Trophoblast cell (in vitro differentiated cells and primary cell): ENCODE measurements at regions not wholly inside any gene's neighbourhood (a gene's known extent, or its start where the extent isn't known, plus 50 kb on each side); places are given as distances from the start of the nearest gene placed in this dataset.
"Not testable (repeated sequence)": the region's sequence is repeated elsewhere in the genome, so short reads cannot be mapped to it uniquely, and the experiment has no call there.

Experiments
- DNase-seq, 2 donors: peaks; one replicate each; pipeline ENCODE4 v3.0.0-alpha.2; 2016
- H2AFZ ChIP-seq: 2 replicates; pipeline ENCODE4 v1.6.1; 2013; ENCODE audit warnings: low read length, moderate library complexity, mild to moderate bottlenecking; ENCODE audit not compliant: insufficient read depth, poor library complexity
- H2AK5ac ChIP-seq: 2 replicates; pipeline ENCODE4 v1.6.1; 2013; ENCODE audit warnings: mild to moderate bottlenecking, low read length
- H2BK120ac ChIP-seq: 2 replicates; pipeline ENCODE4 v1.6.1; 2013; ENCODE audit warnings: low read length, mild to moderate bottlenecking, moderate library complexity; ENCODE audit not compliant: insufficient read depth, poor library complexity
- H2BK12ac ChIP-seq: 2 replicates; pipeline ENCODE4 v1.6.1; 2013; ENCODE audit warnings: mild to moderate bottlenecking, low read length, moderate library complexity
- H2BK5ac ChIP-seq: 2 replicates; pipeline ENCODE4 v1.6.1; 2013; ENCODE audit warnings: low read length, low read depth, moderate library complexity, mild to moderate bottlenecking; ENCODE audit not compliant: poor library complexity
- H3K14ac ChIP-seq: 2 replicates; pipeline ENCODE4 v1.6.1; 2013; ENCODE audit warnings: mild to moderate bottlenecking, low read length
- H3K18ac ChIP-seq: 2 replicates; pipeline ENCODE4 v1.6.1; 2013; ENCODE audit warnings: mild to moderate bottlenecking, low read length
- H3K23ac ChIP-seq: 2 replicates; pipeline ENCODE4 v1.6.1; 2013; ENCODE audit warnings: low read length
- H3K27ac ChIP-seq: 2 replicates; pipeline ENCODE4 v1.5.1; 2013; ENCODE audit warnings: low read depth, mild to moderate bottlenecking, inconsistent platforms, low read length, moderate library complexity
- H3K27me3 ChIP-seq: 2 replicates; pipeline ENCODE4 v1.6.1; 2013; ENCODE audit warnings: inconsistent platforms, mild to moderate bottlenecking, low read length, moderate library complexity; ENCODE audit not compliant: insufficient read depth
- H3K36me3 ChIP-seq, 2 experiments: 1 replicate in 1 of 2; 2 replicates in 1 of 2; pipeline ENCODE4 v1.6.1; 2013; ENCODE audit warnings: low read length in 2 of 2, mild to moderate bottlenecking in 2 of 2, moderate library complexity in 1 of 2; ENCODE audit not compliant: insufficient read depth in 2 of 2, control insufficient read depth in 1 of 2
- H3K4ac ChIP-seq: 2 replicates; pipeline ENCODE4 v1.6.1; 2013; ENCODE audit warnings: low read depth, mild to moderate bottlenecking, low read length, moderate library complexity
- H3K4me1 ChIP-seq, 2 experiments: 1 replicate in 1 of 2; 2 replicates in 1 of 2; pipeline ENCODE4 v1.6.1; 2013; ENCODE audit warnings: low read length in 2 of 2, mild to moderate bottlenecking in 2 of 2, moderate library complexity in 1 of 2; ENCODE audit not compliant: insufficient read depth in 2 of 2, control insufficient read depth in 1 of 2
- H3K4me2 ChIP-seq: 2 replicates; pipeline ENCODE4 v1.6.1; 2013; ENCODE audit warnings: inconsistent platforms, mild to moderate bottlenecking, low read length, moderate library complexity
- H3K4me3 ChIP-seq: 2 replicates; pipeline ENCODE4 v1.5.1; 2013; ENCODE audit warnings: mild to moderate bottlenecking, low read depth, low read length, inconsistent platforms
- H3K79me1 ChIP-seq: one replicate; pipeline ENCODE4 v1.6.1; 2013; ENCODE audit warnings: low read length
- H3K79me2 ChIP-seq: 2 replicates; pipeline ENCODE4 v1.6.1; 2013; ENCODE audit warnings: low read length, mild to moderate bottlenecking; ENCODE audit not compliant: control insufficient read depth, insufficient read depth, poor library complexity
- H3K9ac ChIP-seq: 2 replicates; pipeline ENCODE4 v1.6.1; 2013; ENCODE audit warnings: mild to moderate bottlenecking, low read length
- H3K9me3 ChIP-seq: 2 replicates; pipeline ENCODE4 v1.6.1; 2013; ENCODE audit warnings: low read depth, mild to moderate bottlenecking, control low read depth, inconsistent platforms, low read length; ENCODE audit not compliant: insufficient read depth
- H4K12ac ChIP-seq: 2 replicates; pipeline ENCODE4 v1.6.1; 2013; ENCODE audit warnings: low read depth, mild to moderate bottlenecking, low read length, moderate library complexity
- H4K8ac ChIP-seq: 2 replicates; pipeline ENCODE4 v1.6.1; 2013; ENCODE audit warnings: low read depth, mild to moderate bottlenecking, low read length, moderate library complexity
- H4K91ac ChIP-seq: one replicate; pipeline ENCODE4 v1.6.1; 2013; ENCODE audit warnings: low read depth, mild to moderate bottlenecking, low read length, moderate library complexity
- WGBS: extraction: QIAGEN DNeasy Blood & Tissue Kit; methylation state at CpG from one replicate; pipeline ENCODE4 v1.1.7; 2013; ENCODE audit warnings: missing lambda C conversion rate; ENCODE audit not compliant: insufficient read length, insufficient coverage; ENCODE audit errors: extremely low coverage; 5-methylcytosine and 5-hydroxymethylcytosine counted together

DNA sequence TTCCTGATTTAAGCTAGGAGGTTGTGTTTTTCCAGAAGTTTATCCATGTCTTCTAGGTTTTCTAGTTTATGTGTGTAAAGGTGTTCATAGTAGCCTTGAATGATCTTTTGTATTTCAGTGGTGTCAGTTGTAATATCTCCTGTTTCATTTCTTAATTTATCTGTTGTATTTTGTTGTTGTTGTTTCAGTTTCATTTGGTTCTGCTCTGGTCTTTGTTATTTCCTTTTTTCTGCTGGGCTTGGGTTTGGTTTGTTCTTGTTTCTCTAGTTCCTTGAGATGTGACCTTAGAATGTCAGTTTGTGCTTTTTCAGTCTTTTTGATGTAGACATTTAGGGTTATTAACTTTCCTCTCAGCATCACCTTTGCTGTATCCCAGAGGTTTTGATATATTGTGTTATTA, 62.8 kb downstream of the SCP2D1 start:
- H3K23ac ChIP-seq, H2AK5ac ChIP-seq, H2AFZ ChIP-seq, H4K8ac ChIP-seq, H4K12ac ChIP-seq, H3K14ac ChIP-seq, H3K27ac ChIP-seq, H4K91ac ChIP-seq, H2BK12ac ChIP-seq, H3K79me2 ChIP-seq, H3K18ac ChIP-seq, DNase-seq, H3K79me1 ChIP-seq, H3K27me3 ChIP-seq, H2BK5ac ChIP-seq, H3K4me1 ChIP-seq, H3K4ac ChIP-seq, H3K4me3 ChIP-seq, H3K36me3 ChIP-seq, H3K4me2 ChIP-seq, H3K9me3 ChIP-seq, H3K9ac ChIP-seq, H2BK120ac ChIP-seq: not testable (repeated sequence)

DNA sequence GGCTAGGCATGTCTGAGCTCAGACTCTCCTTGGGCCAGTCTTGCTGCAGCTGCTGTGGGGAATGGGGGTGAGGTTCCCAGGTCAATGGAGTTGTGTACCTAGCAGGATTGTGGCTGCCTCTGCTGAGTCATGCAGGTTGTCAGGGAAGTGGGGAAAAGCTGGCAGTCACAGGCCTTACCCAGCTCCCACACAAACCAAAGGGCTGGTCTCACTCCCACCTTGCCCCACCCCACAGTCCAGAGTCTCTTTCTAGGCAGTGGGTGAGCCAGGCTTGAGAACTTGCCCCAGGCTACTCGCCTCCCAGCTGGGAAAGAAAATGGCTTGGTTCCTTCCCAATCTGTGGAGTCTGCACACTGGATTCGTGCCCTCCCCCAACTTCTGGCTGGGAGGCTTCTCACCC, 65.7 kb downstream of the SCP2D1 start:
- H3K27me3 ChIP-seq = no peaks in the 10 kb centered on the region
- peaks cover 0 to 3% of the 10 kb centered on the region in 2 experiments for H3K4me1 ChIP-seq
- H3K4ac ChIP-seq = no peak overlapping the region
- H3K27ac ChIP-seq = no peak overlapping the region
- no peaks in the 10 kb centered on the region for H3K79me1 ChIP-seq
- H3K14ac ChIP-seq = no peak overlapping the region
- H3K4me3 ChIP-seq = no peak overlapping the region
- H2BK5ac ChIP-seq = no peak overlapping the region
- no peak overlapping the region for H3K4me2 ChIP-seq
- no peak overlapping the region for H4K8ac ChIP-seq
- no peak overlapping the region for H3K23ac ChIP-seq
- no peaks in the 10 kb centered on the region for H3K9me3 ChIP-seq
- no peak overlapping the region for H3K18ac ChIP-seq
- H2BK120ac ChIP-seq = no peak overlapping the region
- H3K79me2 ChIP-seq = no peaks in the 10 kb centered on the region
- H4K91ac ChIP-seq = no peak overlapping the region
- no peak overlapping the region for H2AFZ ChIP-seq
- no CpG with 5 or more reads among the region's 2 CpGs for WGBS
- no peak for DNase-seq
- H4K12ac ChIP-seq = no peak overlapping the region
- no peaks in the 10 kb centered on the region for H3K36me3 ChIP-seq
- H3K9ac ChIP-seq = no peak overlapping the region
- H2BK12ac ChIP-seq = no peak overlapping the region
- H2AK5ac ChIP-seq = no peak overlapping the region

DNA sequence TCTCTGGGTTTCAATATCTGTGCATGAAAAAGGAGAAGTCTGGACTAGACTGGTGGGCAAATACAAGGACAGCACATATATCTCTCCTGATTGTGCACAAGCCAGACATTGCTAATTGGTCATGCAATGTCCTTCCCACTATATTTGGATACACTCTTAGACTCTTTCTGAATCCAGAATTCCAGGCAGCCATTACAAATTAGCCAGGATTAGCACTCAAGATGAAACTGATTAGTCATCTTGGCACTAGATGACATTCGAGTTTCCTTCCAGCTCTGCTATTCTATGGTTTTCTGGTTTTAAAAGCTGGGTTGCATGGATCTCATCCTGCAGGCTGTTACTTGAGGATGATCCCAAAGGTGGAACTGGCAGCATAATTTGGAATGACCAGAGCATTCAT, 73.2 kb downstream of the SCP2D1 start:
- Histone ChIP-seq H3K79me2 (no peaks in the 10 kb centered on the region), H3K4me3 (no peak overlapping the region), H3K9me3 (no peaks in the 10 kb centered on the region), H3K9ac (no peak overlapping the region), H3K79me1 (no peaks in the 10 kb centered on the region), H3K27me3 (no peaks in the 10 kb centered on the region), H4K91ac (no peak overlapping the region), H3K4me2 (no peak overlapping the region), H3K36me3 (no peaks in the 10 kb centered on the region), H3K14ac (no peak overlapping the region), H2BK12ac (no peak overlapping the region), H3K23ac (no peak overlapping the region), H3K18ac (no peak overlapping the region), H4K12ac (no peak overlapping the region), H3K27ac (no peak overlapping the region), H2AFZ (no peak overlapping the region), H2BK120ac (no peak overlapping the region), H3K4ac (no peak overlapping the region), H3K4me1 (no peaks in the 10 kb centered on the region), H4K8ac (no peak overlapping the region), H2AK5ac (no peak overlapping the region), H2BK5ac (no peak overlapping the region)
- no peak for DNase-seq
- no CpG with 5 or more reads among the region's 1 CpG for WGBS

DNA sequence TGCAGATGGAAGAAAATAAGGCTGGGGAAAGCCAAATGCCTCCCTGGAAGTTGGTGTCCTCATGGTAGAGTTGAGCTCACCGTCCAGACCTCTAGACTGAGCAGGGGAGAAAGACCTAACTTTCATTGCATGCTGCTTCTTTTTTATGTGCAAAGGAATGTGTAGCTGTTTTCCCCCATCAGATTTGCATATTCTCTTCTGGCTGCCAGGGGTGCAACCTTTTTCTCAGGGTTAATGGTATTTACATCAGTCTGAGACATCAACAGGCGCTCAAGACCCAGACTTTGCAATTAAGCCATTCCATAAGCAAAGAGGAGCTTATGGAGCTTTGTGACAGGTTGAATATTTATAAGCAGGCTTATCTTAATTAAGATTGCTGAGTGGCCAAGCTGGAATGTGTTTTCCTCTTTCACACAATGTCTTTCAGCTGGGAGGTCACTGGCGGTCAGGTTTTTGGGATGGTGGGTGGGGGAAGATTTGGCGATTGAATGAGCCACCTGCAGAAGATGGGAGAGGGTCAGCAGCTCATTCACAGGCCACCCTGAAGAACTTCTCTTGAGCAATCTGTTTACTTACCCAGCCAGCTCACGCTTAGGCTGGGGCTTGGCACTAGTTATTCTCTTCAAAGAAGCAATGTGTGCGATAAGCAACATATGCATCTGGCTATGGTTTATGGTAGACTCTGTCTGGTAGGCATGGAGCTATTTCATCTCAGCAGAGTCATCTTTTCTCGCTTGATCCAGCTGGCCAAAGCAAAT, 88.6 kb downstream of the SCP2D1 start:
- no peak overlapping the region for H3K4ac ChIP-seq
- H3K23ac ChIP-seq = no peak overlapping the region
- no peak overlapping the region for H2AFZ ChIP-seq
- H3K14ac ChIP-seq = no peak overlapping the region
- no peaks in the 10 kb centered on the region for H3K27me3 ChIP-seq
- H3K18ac ChIP-seq = no peak overlapping the region
- H3K27ac ChIP-seq = no peak overlapping the region
- H3K9me3 ChIP-seq = no peaks in the 10 kb centered on the region
- WGBS = no CpG with 5 or more reads among the region's 7 CpGs
- H3K79me1 ChIP-seq = no peaks in the 10 kb centered on the region
- no peaks in the 10 kb centered on the region for H3K4me1 ChIP-seq
- no peaks in the 10 kb centered on the region for H3K79me2 ChIP-seq
- peak; percentile 5 to 42 for DNase-seq
- H4K91ac ChIP-seq = no peak overlapping the region
- H2BK5ac ChIP-seq = no peak overlapping the region
- H4K8ac ChIP-seq = no peak overlapping the region
- no peak overlapping the region for H3K4me2 ChIP-seq
- no peak overlapping the region for H2BK12ac ChIP-seq
- no peak overlapping the region for H2AK5ac ChIP-seq
- no peak overlapping the region for H3K4me3 ChIP-seq
- H4K12ac ChIP-seq = no peak overlapping the region
- H2BK120ac ChIP-seq = no peak overlapping the region
- no peaks in the 10 kb centered on the region for H3K36me3 ChIP-seq
- H3K9ac ChIP-seq = no peak overlapping the region
